ENCODE measurements at regions not wholly inside any gene's neighbourhood (a gene's known extent, or its start where the extent isn't known, plus 50 kb on each side); places are given as distances from the start of the nearest gene placed in this dataset.

GRCh38 chr10:63735305-63735704 lies 214.1 kb downstream of the REEP3 start:
- DNase-seq, result no peak
- Histone ChIP-seq H4K20me1 (ENCODE audit: insufficient read depth, low read length) (no peaks in the 10 kb centered on the region), H3K79me2 (ENCODE audit: low read length) (no peaks in the 10 kb centered on the region), H2AFZ (ENCODE audit: low read length) (no peak overlapping the region), H3K9me3 (replicated peaks; ENCODE audit: insufficient read depth, low read length) (no peaks in the 10 kb centered on the region), H3K9ac (ENCODE audit: low read length) (no peak overlapping the region), H3K27ac (ENCODE audit: low read length) (no peak overlapping the region), H3K4me2 (ENCODE audit: low read depth, low read length) (no peak overlapping the region), H3K4me1 (ENCODE audit: low read length) (no peaks in the 10 kb centered on the region), H3F3A (ENCODE audit: insufficient read depth, low read length) (no peaks in the 10 kb centered on the region), H3K4me3 (ENCODE audit: low read length) (no peak overlapping the region), H3K36me3 (replicated peaks; ENCODE audit: insufficient read depth, low read length) (no peaks in the 10 kb centered on the region), H3K9me2 (replicated peaks; ENCODE audit: insufficient read depth, low read length) (no peaks in the 10 kb centered on the region), H3K27me3 (replicated peaks; ENCODE audit: insufficient read depth, low read length) (no peaks in the 10 kb centered on the region)
- TF ChIP-seq EZH2phosphoT487 (IDR thresholded peaks at IDR 0.05; ENCODE audit: low read length) (no peak), EZH2 (optimal IDR thresholded peaks at IDR 0.05; ENCODE audit: low read depth, low read length) (no peak)
- TF ChIP-seq, protein P1, sequence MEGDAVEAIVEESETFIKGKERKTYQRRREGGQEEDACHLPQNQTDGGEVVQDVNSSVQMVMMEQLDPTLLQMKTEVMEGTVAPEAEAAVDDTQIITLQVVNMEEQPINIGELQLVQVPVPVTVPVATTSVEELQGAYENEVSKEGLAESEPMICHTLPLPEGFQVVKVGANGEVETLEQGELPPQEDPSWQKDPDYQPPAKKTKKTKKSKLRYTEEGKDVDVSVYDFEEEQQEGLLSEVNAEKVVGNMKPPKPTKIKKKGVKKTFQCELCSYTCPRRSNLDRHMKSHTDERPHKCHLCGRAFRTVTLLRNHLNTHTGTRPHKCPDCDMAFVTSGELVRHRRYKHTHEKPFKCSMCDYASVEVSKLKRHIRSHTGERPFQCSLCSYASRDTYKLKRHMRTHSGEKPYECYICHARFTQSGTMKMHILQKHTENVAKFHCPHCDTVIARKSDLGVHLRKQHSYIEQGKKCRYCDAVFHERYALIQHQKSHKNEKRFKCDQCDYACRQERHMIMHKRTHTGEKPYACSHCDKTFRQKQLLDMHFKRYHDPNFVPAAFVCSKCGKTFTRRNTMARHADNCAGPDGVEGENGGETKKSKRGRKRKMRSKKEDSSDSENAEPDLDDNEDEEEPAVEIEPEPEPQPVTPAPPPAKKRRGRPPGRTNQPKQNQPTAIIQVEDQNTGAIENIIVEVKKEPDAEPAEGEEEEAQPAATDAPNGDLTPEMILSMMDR (IDR thresholded peaks at IDR 0.05; ENCODE audit: low read length), result no peak

GRCh38 chr10:63738410-63738809 lies 217.2 kb downstream of the REEP3 start:
- TF ChIP-seq EZH2 (optimal IDR thresholded peaks at IDR 0.05; ENCODE audit: low read depth, low read length) (no peak), EZH2phosphoT487 (IDR thresholded peaks at IDR 0.05; ENCODE audit: low read length) (no peak)
- TF ChIP-seq, protein P1 (IDR thresholded peaks at IDR 0.05; ENCODE audit: low read length), result no peak
- Histone ChIP-seq H3K27ac (ENCODE audit: low read length) (no peak overlapping the region), H3K9me2 (replicated peaks; ENCODE audit: insufficient read depth, low read length) (no peaks in the 10 kb centered on the region), H3K9me3 (replicated peaks; ENCODE audit: insufficient read depth, low read length) (no peaks in the 10 kb centered on the region), H3K9ac (ENCODE audit: low read length) (no peak overlapping the region), H3K79me2 (ENCODE audit: low read length) (no peaks in the 10 kb centered on the region), H3F3A (ENCODE audit: insufficient read depth, low read length) (no peaks in the 10 kb centered on the region), H4K20me1 (ENCODE audit: insufficient read depth, low read length) (no peaks in the 10 kb centered on the region), H3K4me2 (ENCODE audit: low read depth, low read length) (no peak overlapping the region), H3K4me1 (ENCODE audit: low read length) (no peaks in the 10 kb centered on the region), H3K36me3 (replicated peaks; ENCODE audit: insufficient read depth, low read length) (no peaks in the 10 kb centered on the region), H3K27me3 (replicated peaks; ENCODE audit: insufficient read depth, low read length) (no peaks in the 10 kb centered on the region), H3K4me3 (ENCODE audit: low read length) (no peak overlapping the region), H2AFZ (ENCODE audit: low read length) (no peak overlapping the region)
- DNase-seq, result no peak

- H3K4me1 ChIP-seq (ENCODE audit: low read length), result no peaks in the 10 kb centered on the region
- no peak overlapping the region for H3K4me2 ChIP-seq (ENCODE audit: low read depth, low read length)
- H2AFZ ChIP-seq (ENCODE audit: low read length), result no peak overlapping the region
- H3K9ac ChIP-seq (ENCODE audit: low read length), result no peak overlapping the region
- H3K27me3 ChIP-seq (replicated peaks; ENCODE audit: insufficient read depth, low read length), result no peaks in the 10 kb centered on the region
- no peaks in the 10 kb centered on the region for H3K9me2 ChIP-seq (replicated peaks; ENCODE audit: insufficient read depth, low read length)
- TF ChIP-seq EZH2 (optimal IDR thresholded peaks at IDR 0.05; ENCODE audit: low read depth, low read length), result no peak
- TF ChIP-seq EZH2phosphoT487 (IDR thresholded peaks at IDR 0.05; ENCODE audit: low read length), result no peak
- TF ChIP-seq, protein P1 (IDR thresholded peaks at IDR 0.05; ENCODE audit: low read length), result no peak
- H3K27ac ChIP-seq (ENCODE audit: low read length), result no peak overlapping the region
- DNase-seq, result no peak
- H3K79me2 ChIP-seq (ENCODE audit: low read length), result no peaks in the 10 kb centered on the region
- H4K20me1 ChIP-seq (ENCODE audit: insufficient read depth, low read length), result no peaks in the 10 kb centered on the region
- H3F3A ChIP-seq (ENCODE audit: insufficient read depth, low read length), result no peaks in the 10 kb centered on the region
- H3K9me3 ChIP-seq (replicated peaks; ENCODE audit: insufficient read depth, low read length), result no peaks in the 10 kb centered on the region
- H3K36me3 ChIP-seq (replicated peaks; ENCODE audit: insufficient read depth, low read length), result no peaks in the 10 kb centered on the region
- no peak overlapping the region for H3K4me3 ChIP-seq (ENCODE audit: low read length)
Observed at GRCh38 chr10:63744060-63744941, 223.1 kb downstream of the REEP3 start.

Data from MM.1S (cell line).